Endothelial cell of umbilical vein (primary cell): ENCODE measurements at regions not wholly inside any gene's neighbourhood (a gene's known extent, or its start where the extent isn't known, plus 50 kb on each side); places are given as distances from the start of the nearest gene placed in this dataset.

Experiments
- BruUV-seq: library from RNA; stranded (reverse); fragments of 400-500 nt; replicated peaks from 2 replicates; lab custom pipeline; 2021; lab: Mats Ljungman, UMichigan
- CTCF ChIA-PET: fragments of 300-600, 350-600 bp; sonication (Branson Sonifier 250); formaldehyde crosslinking; loops from one replicate; lab custom pipeline; 2021; ENCODE audit warnings: antibody characterized with exemption, inconsistent platforms; lab: Charles Lee
- POLR2A ChIA-PET: fragments of 300-600, 350-600 bp; sonication (Branson Sonifier 250); formaldehyde crosslinking; loops from one replicate; lab custom pipeline; 2021; ENCODE audit warnings: antibody characterized with exemption, inconsistent platforms; lab: Charles Lee
- DNase-seq: peaks from one replicate; pipeline ENCODE4 v3.0.0-alpha.2; 2011; ENCODE audit warnings: low read depth, low spot score
- FAIRE-seq: peaks from 2 replicates; lab custom pipeline; 2011; peaks lifted over from hg19 to GRCh38; lab: Jason Lieb, UNC
- H2AFZ ChIP-seq: 2 replicates; pipeline ENCODE4 v1.6.0; 2012; ENCODE audit warnings: low read depth, low read length, control low read depth, inconsistent platforms
- H3K27ac ChIP-seq: 2 replicates; pipeline ENCODE4 v1.5.1; 2011; ENCODE audit warnings: low read depth, mild to moderate bottlenecking, control low read depth, low read length, moderate library complexity; ENCODE audit not compliant: insufficient read depth
- H3K27me3 ChIP-seq, 2 experiments: 2 replicates each; pipeline versions ENCODE4 v1.6.0 to v1.6.1; 2011; ENCODE audit warnings: low read length in 2 of 2, mixed read lengths in 1 of 2; ENCODE audit not compliant: control insufficient read depth in 2 of 2, insufficient read depth in 2 of 2
- H3K36me3 ChIP-seq, 2 experiments: 2 replicates in 1 of 2; 3 replicates in 1 of 2; pipeline ENCODE4 v1.5.1; 2011; ENCODE audit warnings: low read length in 2 of 2, mild to moderate bottlenecking in 1 of 2, moderate library complexity in 1 of 2; ENCODE audit not compliant: control insufficient read depth in 2 of 2, insufficient read depth in 2 of 2; ENCODE audit errors: extremely low read depth in 1 of 2
- H3K4me1 ChIP-seq: 3 replicates; pipeline ENCODE4 v1.5.1; 2011; ENCODE audit warnings: mild to moderate bottlenecking, low read length; ENCODE audit not compliant: control insufficient read depth, insufficient read depth; ENCODE audit errors: extremely low read depth
- H3K4me2 ChIP-seq: 2 replicates; pipeline ENCODE4 v1.6.1; 2011; ENCODE audit warnings: low read length, control low read depth, mixed read lengths; ENCODE audit not compliant: insufficient read depth
- H3K4me3 ChIP-seq, 3 experiments: fragments of 200-600 bp in 1 of 3; sonication (generic), shearing (Covaris generic) in 1 of 3; replicated peaks in 1 of 3; 2 replicates each; pipeline ENCODE4 v1.5.1; 2011 to 2016; ENCODE audit warnings: control low read depth in 3 of 3, low read length in 3 of 3, mild to moderate bottlenecking in 2 of 3, inconsistent platforms in 1 of 3, low read depth in 1 of 3, moderate library complexity in 1 of 3; ENCODE audit not compliant: insufficient read depth in 1 of 3
- H3K79me2 ChIP-seq: 2 replicates; pipeline ENCODE4 v1.6.0; 2012; ENCODE audit warnings: low read length, inconsistent platforms; ENCODE audit not compliant: control insufficient read depth, insufficient read depth
- H3K9ac ChIP-seq: replicated peaks from 2 replicates; pipeline ENCODE3; 2011; ENCODE audit warnings: low read length, control low read depth; ENCODE audit not compliant: insufficient read depth; ENCODE audit errors: extremely low read depth
- H3K9me1 ChIP-seq: replicated peaks from 3 replicates; pipeline ENCODE4 v1.6.0; 2011; ENCODE audit warnings: mild to moderate bottlenecking, low read length; ENCODE audit not compliant: control insufficient read depth, insufficient read depth; ENCODE audit errors: extremely low read depth
- H3K9me3 ChIP-seq: replicated peaks from 2 replicates; pipeline ENCODE4 v1.5.1; 2012; ENCODE audit warnings: low read length, inconsistent platforms; ENCODE audit not compliant: control insufficient read depth, insufficient read depth
- H4K20me1 ChIP-seq: replicated peaks from 2 replicates; pipeline ENCODE3; 2011; ENCODE audit warnings: mild to moderate bottlenecking, low read length; ENCODE audit not compliant: control insufficient read depth, insufficient read depth; ENCODE audit errors: extremely low read depth
- CTCF ChIP-seq, 2 donors: IDR thresholded peaks; 1 replicate in 1 of 2; 2 replicates in 1 of 2; pipeline ENCODE4 v1.5.1; 2011; ENCODE audit warnings: low read length in 2 of 2, mild to moderate bottlenecking in 2 of 2, moderate library complexity in 2 of 2, control low read depth in 1 of 2, inconsistent platforms in 1 of 2, low read depth in 1 of 2; ENCODE audit not compliant: insufficient read depth in 1 of 2; ENCODE audit errors: extremely low read depth in 1 of 2
- EZH2 ChIP-seq: IDR thresholded peaks from 2 replicates; pipeline ENCODE4 v1.6.1; 2012; ENCODE audit warnings: borderline replicate concordance, low read depth, mild to moderate bottlenecking, moderate library complexity, low read length, inconsistent platforms; ENCODE audit not compliant: severe bottlenecking
- FOS ChIP-seq: IDR thresholded peaks from 2 replicates; pipeline ENCODE4 v1.6.1; 2011; ENCODE audit warnings: mild to moderate bottlenecking, low read length, moderate library complexity, borderline replicate concordance; ENCODE audit not compliant: insufficient read depth
- GATA2 ChIP-seq: IDR thresholded peaks from 2 replicates; pipeline ENCODE4 v1.7.0; 2011; ENCODE audit warnings: low read depth, mild to moderate bottlenecking, moderate library complexity, mixed read lengths, low read length; ENCODE audit not compliant: insufficient read length, insufficient read depth
- JUN ChIP-seq: IDR thresholded peaks from 2 replicates; pipeline ENCODE4 v1.6.1; 2011; ENCODE audit warnings: borderline replicate concordance, low read depth; ENCODE audit not compliant: insufficient read length, insufficient read depth
- MAX ChIP-seq: IDR thresholded peaks from 2 replicates; pipeline ENCODE4 v1.6.1; 2011; ENCODE audit not compliant: insufficient read depth, insufficient read length
- MYC ChIP-seq: IDR thresholded peaks from one replicate; pipeline ENCODE4 v1.6.1; 2011; ENCODE audit warnings: mild to moderate bottlenecking, low read depth, low read length
- POLR2A ChIP-seq: IDR thresholded peaks from 2 replicates; pipeline ENCODE4 v1.6.1; 2012; ENCODE audit warnings: low read depth, mild to moderate bottlenecking, control low read depth, low read length
- POLR2AphosphoS5 ChIP-seq: IDR thresholded peaks from 2 replicates; pipeline ENCODE4 v1.6.1; 2012; ENCODE audit warnings: low read depth, mild to moderate bottlenecking, control low read depth, low read length, moderate library complexity; ENCODE audit not compliant: insufficient read depth
- dilution Hi-C: fragments of 300-500 bp; cut with MboI; formaldehyde crosslinking; loops from one replicate; pipeline ENCODE4 v1.15.0; 2019; ENCODE audit warnings: low sequenced_read_pairs; ENCODE audit not compliant: extremely low pct_ligation_motif_present
- intact Hi-C: fragments of 100-400 bp; cut with micrococcal nuclease; formaldehyde crosslinking; loops from one replicate; pipeline ENCODE4 v1.10.0; 2022

GRCh38 chr2:65541773-65542172, 109.4 kb upstream of the SPRED2 start:
- no peak overlapping the region for H3K27ac ChIP-seq
- no peak overlapping the region for H3K4me2 ChIP-seq
- H3K9ac ChIP-seq, result no peak overlapping the region
- intact Hi-C loops, result no loop called here
- POLR2A ChIA-PET, result no interaction called here
- dilution Hi-C loops, result no loop called here
- DNase-seq (no peak), FAIRE-seq (no peak)
- H3K79me2 ChIP-seq, result no peaks in the 10 kb centered on the region
- BruUV-seq, result no TSS peak
- CTCF ChIA-PET, result no interaction called here
- no peaks in the 10 kb centered on the region for H4K20me1 ChIP-seq
- H3K9me3 ChIP-seq, result no peaks in the 10 kb centered on the region
- no peak overlapping the region for H2AFZ ChIP-seq
- no peak overlapping the region for H3K4me3 ChIP-seq
- peaks cover 1 to 4% of the 10 kb centered on the region in 2 experiments for H3K27me3 ChIP-seq
- H3K36me3 ChIP-seq, result no peaks in the 10 kb centered on the region
- peaks cover 11% of the 10 kb centered on the region for H3K4me1 ChIP-seq
- TF ChIP-seq MYC, result no peak
- no peak for TF ChIP-seq POLR2A
- TF ChIP-seq MAX, result no peak
- TF ChIP-seq POLR2AphosphoS5, result no peak
- no peak for TF ChIP-seq CTCF (IDR thresholded peaks at IDR 0.05; ENCODE audit: extremely low read depth in 1 of 2, insufficient read depth in 1 of 2, low read depth in 1 of 2, low read length in 2 of 2)
- TF ChIP-seq FOS, result no peak
- no peak for TF ChIP-seq EZH2
- TF ChIP-seq GATA2, result no peak
- TF ChIP-seq JUN, result no peak
- no peaks in the 10 kb centered on the region for H3K9me1 ChIP-seq
